SH-SY5Y (cell line): ENCODE measurements at regions not wholly inside any gene's neighbourhood (a gene's known extent, or its start where the extent isn't known, plus 50 kb on each side); places are given as distances from the start of the nearest gene placed in this dataset.

Source experiments
- GATA2 ChIP-seq: IDR thresholded peaks from 2 replicates; pipeline ENCODE4 v1.6.1; 2011; ENCODE audit warnings: mild to moderate bottlenecking, low read depth, low read length
- GATA3 ChIP-seq: IDR thresholded peaks from 2 replicates; pipeline ENCODE4 v1.6.1; 2011; ENCODE audit warnings: low read depth, mild to moderate bottlenecking, low read length, moderate library complexity

- TF ChIP-seq GATA2 (no peak), GATA3 (no peak)
These were observed 191.6 kb downstream of the TM9SF2 start for GRCh38 chr13:99692854-99693253.
